ENCODE measurements at regions not wholly inside any gene's neighbourhood (a gene's known extent, or its start where the extent isn't known, plus 50 kb on each side); places are given as distances from the start of the nearest gene placed in this dataset.
"Not testable (repeated sequence)": the region's sequence is repeated elsewhere in the genome, so short reads cannot be mapped to it uniquely, and the experiment has no call there.

- DNase-seq = no peak
These were observed 636.5 kb downstream of the TAF11L14 start for GRCh38 chr5:18270635-18271338.

- no peak for DNase-seq
These were observed 642.7 kb downstream of the TAF11L14 start for GRCh38 chr5:18276939-18277338.

- peak; percentile 35 for DNase-seq
These were observed 647.8 kb downstream of the TAF11L14 start for GRCh38 chr5:18281947-18282581.

GRCh38 chr5:18285257-18285656, 651.0 kb downstream of the TAF11L14 start:
- DNase-seq = no peak

- no peak for DNase-seq
These were observed 657.9 kb downstream of the TAF11L14 start for GRCh38 chr5:18292146-18292545.

- DNase-seq = not testable (repeated sequence)
These were observed 661.4 kb downstream of the TAF11L14 start for GRCh38 chr5:18295696-18296095.

GRCh38 chr5:18299166-18299565, 664.9 kb downstream of the TAF11L14 start:
- DNase-seq = no peak

- DNase-seq = peak; percentile 30
These were observed 671.1 kb downstream of the TAF11L14 start for GRCh38 chr5:18305288-18305924.

- DNase-seq = no peak
These were observed 677.0 kb downstream of the TAF11L14 start for GRCh38 chr5:18311266-18311665.

GRCh38 chr5:18312016-18312415, 677.8 kb downstream of the TAF11L14 start:
- DNase-seq = no peak

- no peak for DNase-seq
These were observed 680.0 kb downstream of the TAF11L14 start for GRCh38 chr5:18314192-18314778.

- DNase-seq = no peak
These were observed 687.1 kb downstream of the TAF11L14 start for GRCh38 chr5:18321262-18321942.

- DNase-seq = no peak
These were observed 689.6 kb downstream of the TAF11L14 start for GRCh38 chr5:18323891-18324290.

- no peak for DNase-seq
These were observed 691.2 kb downstream of the TAF11L14 start for GRCh38 chr5:18325431-18325830.

GRCh38 chr5:18329328-18329727, 695.1 kb downstream of the TAF11L14 start:
- no peak for DNase-seq

GRCh38 chr5:18333841-18334240, 699.6 kb downstream of the TAF11L14 start:
- DNase-seq = no peak

GRCh38 chr5:18334949-18335348, 700.7 kb downstream of the TAF11L14 start:
- DNase-seq = no peak

- DNase-seq = no peak
These were observed 720.6 kb downstream of the TAF11L14 start for GRCh38 chr5:18354828-18355227.

GRCh38 chr5:18357486-18357885, 723.2 kb downstream of the TAF11L14 start:
- no peak for DNase-seq

- DNase-seq = no peak
These were observed 732.0 kb downstream of the TAF11L14 start for GRCh38 chr5:18366234-18366633.

GRCh38 chr5:18370531-18370930, 736.3 kb downstream of the TAF11L14 start:
- DNase-seq = no peak

GRCh38 chr5:18375641-18376040, 741.4 kb downstream of the TAF11L14 start:
- no peak for DNase-seq

GRCh38 chr5:18378066-18378465, 743.8 kb downstream of the TAF11L14 start:
- DNase-seq = no peak
